Panc1 (cell line): ENCODE measurements at regions not wholly inside any gene's neighbourhood (a gene's known extent, or its start where the extent isn't known, plus 50 kb on each side); places are given as distances from the start of the nearest gene placed in this dataset.

Experiments
- ATAC-seq: fragments of 200-7000 bp; cut with Tn5 transposase; 2 replicates; pipeline ENCODE4 v1.9.1; 2020; ENCODE audit warnings: mild to moderate bottlenecking, moderate library complexity
- BruUV-seq: library from RNA; stranded (reverse); fragments of 400-500 nt; replicated peaks from 2 replicates; lab custom pipeline; 2021; lab: Mats Ljungman, UMichigan
- CTCF ChIA-PET: fragments of 300-600 bp; sonication (Branson Sonifier 250); formaldehyde crosslinking; loops from one replicate; lab custom pipeline; 2022; ENCODE audit warnings: antibody characterized with exemption; lab: Charles Lee
- POLR2A ChIA-PET: fragments of 300-600 bp; sonication (Branson Sonifier 250); formaldehyde crosslinking; loops from one replicate; lab custom pipeline; 2022; ENCODE audit warnings: antibody characterized with exemption; lab: Charles Lee
- DNase-seq: peaks from one replicate; pipeline ENCODE4 v3.0.0-alpha.2; 2010; ENCODE audit warnings: low read depth, low spot score
- H3K27ac ChIP-seq: 2 replicates; pipeline ENCODE4 v1.5.1; 2011; ENCODE audit warnings: mild to moderate bottlenecking, low read length, inconsistent platforms
- H3K27me3 ChIP-seq: fragments of 200-500 bp; sonication (Bioruptor generic); 2 replicates; pipeline ENCODE4 v1.6.0; 2014; ENCODE audit warnings: low read length, inconsistent platforms; ENCODE audit not compliant: control insufficient read depth, insufficient read depth
- H3K36me3 ChIP-seq: fragments of 200-500 bp; sonication (Bioruptor generic); 2 replicates; pipeline ENCODE4 v1.5.1; 2014; ENCODE audit warnings: inconsistent platforms, mild to moderate bottlenecking, low read length, moderate library complexity; ENCODE audit not compliant: control insufficient read depth, insufficient read depth
- H3K4me1 ChIP-seq: 2 replicates; pipeline ENCODE4 v1.5.1; 2011; ENCODE audit warnings: inconsistent platforms, mild to moderate bottlenecking, low read length, moderate library complexity; ENCODE audit not compliant: control insufficient read depth, insufficient read depth
- H3K4me3 ChIP-seq, 2 experiments: 2 replicates each; pipeline ENCODE4 v1.5.1; 2011 to 2012; ENCODE audit warnings: low read depth in 2 of 2, low read length in 2 of 2, mild to moderate bottlenecking in 2 of 2, inconsistent platforms in 1 of 2, moderate library complexity in 1 of 2
- H3K9me3 ChIP-seq: fragments of 200-500 bp; sonication (Bioruptor generic); 2 replicates; pipeline ENCODE4 v1.5.1; 2014; ENCODE audit warnings: low read depth, mild to moderate bottlenecking, inconsistent platforms, low read length, moderate library complexity; ENCODE audit not compliant: control insufficient read depth, insufficient read depth
- POLR2AphosphoS5 ChIP-seq: IDR thresholded peaks from 2 replicates; pipeline ENCODE4 v1.6.1; 2012; ENCODE audit warnings: mild to moderate bottlenecking, low read depth, low read length, moderate library complexity
- SIN3A ChIP-seq: IDR thresholded peaks from 2 replicates; pipeline ENCODE4 v1.6.1; 2012; ENCODE audit warnings: low read depth, mild to moderate bottlenecking, low read length, moderate library complexity, borderline replicate concordance; ENCODE audit not compliant: insufficient read depth
- TCF7L2 ChIP-seq: IDR thresholded peaks from 2 replicates; pipeline ENCODE4 v1.6.1; 2011; ENCODE audit warnings: mild to moderate bottlenecking, low read depth, low read length, inconsistent platforms
- in situ Hi-C: cut with HindIII; loops from 2 replicates; pipeline ENCODE4 v1.10.0; 2016; ENCODE audit warnings: low sequenced_read_pairs, low pct_unique_long_range_greater_than_20kb
- intact Hi-C: fragments of 100-400 bp; cut with micrococcal nuclease; formaldehyde crosslinking; loops from one replicate; pipeline ENCODE4 v1.10.0; 2022; ENCODE audit not compliant: unreplicated experiment
- TF ChIP-seq, protein P1 (sequence below): fragments of 450-650 bp; IDR thresholded peaks from 2 replicates; pipeline ENCODE4 v1.5.1; 2017; ENCODE audit warnings: mild to moderate bottlenecking
- TF ChIP-seq, protein P2 (sequence below), 2 experiments: IDR thresholded peaks; 2 replicates each; pipeline ENCODE4 v1.6.1; 2011 to 2012; ENCODE audit warnings: low read depth in 2 of 2, control low read depth in 1 of 2, low read length in 1 of 2, mild to moderate bottlenecking in 1 of 2, moderate library complexity in 1 of 2; ENCODE audit not compliant: insufficient read depth in 1 of 2

DNA sequence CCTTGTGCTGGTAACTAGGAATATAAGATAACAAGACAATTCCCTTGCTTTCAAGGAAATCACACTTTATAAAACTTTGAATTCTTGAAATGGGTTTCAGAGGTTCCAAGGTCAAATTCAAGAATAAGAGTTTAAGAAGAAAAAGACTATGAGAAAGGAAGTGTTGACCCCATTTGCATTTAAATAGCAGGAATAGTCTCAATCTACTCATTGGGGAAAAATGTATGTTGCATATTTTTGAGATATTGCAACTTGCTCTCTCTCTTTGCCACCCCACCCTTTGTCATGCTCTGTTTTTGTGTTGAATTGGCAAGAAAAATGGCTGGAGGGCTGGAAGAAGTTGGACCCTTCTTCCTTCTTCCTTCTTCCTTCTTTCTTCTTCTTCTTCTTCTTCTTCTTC lies 699.2 kb downstream of the TUSC7 start:
- intact Hi-C loops (no loop called here), in situ Hi-C loops (no loop called here)
- ChIA-PET POLR2A (no interaction called here), CTCF (no interaction called here)
- no peak for DNase-seq
- no peaks in the 10 kb centered on the region for H3K27me3 ChIP-seq
- TF ChIP-seq TCF7L2: no peak
- TF ChIP-seq, protein P1, sequence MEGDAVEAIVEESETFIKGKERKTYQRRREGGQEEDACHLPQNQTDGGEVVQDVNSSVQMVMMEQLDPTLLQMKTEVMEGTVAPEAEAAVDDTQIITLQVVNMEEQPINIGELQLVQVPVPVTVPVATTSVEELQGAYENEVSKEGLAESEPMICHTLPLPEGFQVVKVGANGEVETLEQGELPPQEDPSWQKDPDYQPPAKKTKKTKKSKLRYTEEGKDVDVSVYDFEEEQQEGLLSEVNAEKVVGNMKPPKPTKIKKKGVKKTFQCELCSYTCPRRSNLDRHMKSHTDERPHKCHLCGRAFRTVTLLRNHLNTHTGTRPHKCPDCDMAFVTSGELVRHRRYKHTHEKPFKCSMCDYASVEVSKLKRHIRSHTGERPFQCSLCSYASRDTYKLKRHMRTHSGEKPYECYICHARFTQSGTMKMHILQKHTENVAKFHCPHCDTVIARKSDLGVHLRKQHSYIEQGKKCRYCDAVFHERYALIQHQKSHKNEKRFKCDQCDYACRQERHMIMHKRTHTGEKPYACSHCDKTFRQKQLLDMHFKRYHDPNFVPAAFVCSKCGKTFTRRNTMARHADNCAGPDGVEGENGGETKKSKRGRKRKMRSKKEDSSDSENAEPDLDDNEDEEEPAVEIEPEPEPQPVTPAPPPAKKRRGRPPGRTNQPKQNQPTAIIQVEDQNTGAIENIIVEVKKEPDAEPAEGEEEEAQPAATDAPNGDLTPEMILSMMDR: no peak
- TF ChIP-seq, protein P2, sequence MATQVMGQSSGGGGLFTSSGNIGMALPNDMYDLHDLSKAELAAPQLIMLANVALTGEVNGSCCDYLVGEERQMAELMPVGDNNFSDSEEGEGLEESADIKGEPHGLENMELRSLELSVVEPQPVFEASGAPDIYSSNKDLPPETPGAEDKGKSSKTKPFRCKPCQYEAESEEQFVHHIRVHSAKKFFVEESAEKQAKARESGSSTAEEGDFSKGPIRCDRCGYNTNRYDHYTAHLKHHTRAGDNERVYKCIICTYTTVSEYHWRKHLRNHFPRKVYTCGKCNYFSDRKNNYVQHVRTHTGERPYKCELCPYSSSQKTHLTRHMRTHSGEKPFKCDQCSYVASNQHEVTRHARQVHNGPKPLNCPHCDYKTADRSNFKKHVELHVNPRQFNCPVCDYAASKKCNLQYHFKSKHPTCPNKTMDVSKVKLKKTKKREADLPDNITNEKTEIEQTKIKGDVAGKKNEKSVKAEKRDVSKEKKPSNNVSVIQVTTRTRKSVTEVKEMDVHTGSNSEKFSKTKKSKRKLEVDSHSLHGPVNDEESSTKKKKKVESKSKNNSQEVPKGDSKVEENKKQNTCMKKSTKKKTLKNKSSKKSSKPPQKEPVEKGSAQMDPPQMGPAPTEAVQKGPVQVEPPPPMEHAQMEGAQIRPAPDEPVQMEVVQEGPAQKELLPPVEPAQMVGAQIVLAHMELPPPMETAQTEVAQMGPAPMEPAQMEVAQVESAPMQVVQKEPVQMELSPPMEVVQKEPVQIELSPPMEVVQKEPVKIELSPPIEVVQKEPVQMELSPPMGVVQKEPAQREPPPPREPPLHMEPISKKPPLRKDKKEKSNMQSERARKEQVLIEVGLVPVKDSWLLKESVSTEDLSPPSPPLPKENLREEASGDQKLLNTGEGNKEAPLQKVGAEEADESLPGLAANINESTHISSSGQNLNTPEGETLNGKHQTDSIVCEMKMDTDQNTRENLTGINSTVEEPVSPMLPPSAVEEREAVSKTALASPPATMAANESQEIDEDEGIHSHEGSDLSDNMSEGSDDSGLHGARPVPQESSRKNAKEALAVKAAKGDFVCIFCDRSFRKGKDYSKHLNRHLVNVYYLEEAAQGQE (IDR thresholded peaks at IDR 0.05; ENCODE audit: insufficient read depth in 1 of 2, low read depth in 2 of 2, low read length in 1 of 2): no peak
- no peak for TF ChIP-seq POLR2AphosphoS5
- TF ChIP-seq SIN3A: no peak
- H3K27ac ChIP-seq: no peak overlapping the region
- no peaks in the 10 kb centered on the region for H3K9me3 ChIP-seq
- no TSS peak for BruUV-seq
- H3K4me3 ChIP-seq: no peak overlapping the region
- no peaks in the 10 kb centered on the region for H3K36me3 ChIP-seq
- ATAC-seq: no peak
- no peaks in the 10 kb centered on the region for H3K4me1 ChIP-seq

GRCh38 chr3:117409256-117409655 lies 699.7 kb downstream of the TUSC7 start:
- ChIA-PET POLR2A (no interaction called here), CTCF (no interaction called here)
- no peaks in the 10 kb centered on the region for H3K27me3 ChIP-seq
- ATAC-seq (no peak), DNase-seq (no peak)
- no peaks in the 10 kb centered on the region for H3K36me3 ChIP-seq
- no TSS peak for BruUV-seq
- H3K4me1 ChIP-seq: no peaks in the 10 kb centered on the region
- TF ChIP-seq TCF7L2 (no peak), POLR2AphosphoS5 (no peak), SIN3A (no peak)
- TF ChIP-seq, protein P1: no peak
- TF ChIP-seq, protein P2 (IDR thresholded peaks at IDR 0.05; ENCODE audit: insufficient read depth in 1 of 2, low read depth in 2 of 2, low read length in 1 of 2): no peak
- H3K4me3 ChIP-seq: no peak overlapping the region
- H3K27ac ChIP-seq: no peak overlapping the region
- in situ Hi-C loops: no loop called here
- intact Hi-C loops: no loop called here
- H3K9me3 ChIP-seq: no peaks in the 10 kb centered on the region
